GM12874 (cell line): ENCODE measurements at regions not wholly inside any gene's neighbourhood (a gene's known extent, or its start where the extent isn't known, plus 50 kb on each side); places are given as distances from the start of the nearest gene placed in this dataset.

Experiments used
- CTCF ChIP-seq: IDR thresholded peaks from 2 replicates; pipeline ENCODE4 v1.5.1; 2011; ENCODE audit warnings: low read depth, mild to moderate bottlenecking, control low read depth, low read length, moderate library complexity; ENCODE audit not compliant: insufficient read depth

DNA sequence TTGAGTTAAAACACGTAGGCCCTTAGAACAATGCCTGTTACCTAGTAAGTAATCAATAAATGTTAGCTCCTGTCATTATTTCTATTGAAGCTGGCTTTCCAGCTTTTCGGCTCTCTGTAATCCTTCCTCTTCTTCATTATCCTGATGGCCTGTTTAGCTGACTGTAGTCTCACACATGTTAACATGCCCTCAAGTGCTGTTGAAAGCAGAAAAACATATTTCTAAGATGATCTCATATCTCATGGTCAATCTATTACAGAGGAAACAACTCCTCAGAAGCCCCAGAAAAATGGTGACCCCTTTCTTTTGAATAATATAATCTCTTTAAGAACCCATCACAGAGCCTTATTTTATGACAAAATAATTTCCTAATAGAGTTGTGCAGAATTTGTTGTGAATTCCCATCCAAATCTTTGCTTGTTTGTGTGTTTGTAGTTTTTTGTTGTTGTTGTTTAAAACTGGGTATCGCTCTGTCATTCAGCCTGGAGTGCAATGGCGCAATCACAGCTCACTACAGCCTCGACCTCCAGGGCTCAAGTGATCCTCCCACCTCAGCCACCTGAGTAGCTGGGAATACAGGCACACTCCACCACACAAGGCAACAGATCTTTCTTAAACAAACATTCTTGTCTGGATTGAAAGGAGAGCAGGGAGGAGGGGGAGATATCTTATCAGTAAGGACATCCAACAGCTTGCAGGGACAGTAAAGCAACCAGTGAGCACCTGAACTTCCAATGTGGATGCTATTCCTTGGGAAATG, 242.5 kb upstream of the CAND1 start:
- no peak for TF ChIP-seq CTCF

DNA sequence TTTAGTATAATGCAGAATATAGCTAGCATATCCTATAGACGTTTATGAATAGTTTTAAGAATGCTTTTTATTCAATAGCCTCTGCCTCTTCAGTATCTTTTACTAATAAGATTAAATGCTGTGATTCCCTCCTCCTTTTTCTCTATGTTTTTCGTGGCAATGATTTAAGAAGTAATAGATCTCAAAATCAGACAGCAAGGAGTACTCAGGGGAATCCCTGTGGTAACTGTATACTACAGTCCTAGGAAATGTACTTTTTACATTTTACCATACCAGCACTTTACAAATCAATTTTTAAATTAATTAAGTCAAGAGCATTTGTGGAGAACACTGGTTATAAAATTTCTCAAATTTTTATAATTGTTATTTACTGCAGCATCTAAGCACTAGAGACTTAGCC, 240.6 kb upstream of the CAND1 start:
- no peak for TF ChIP-seq CTCF

GRCh38 chr12:67034110-67034879, 234.9 kb upstream of the CAND1 start:
- TF ChIP-seq CTCF: no peak

GRCh38 chr12:67035121-67035520, 234.0 kb upstream of the CAND1 start:
- TF ChIP-seq CTCF: no peak

DNA sequence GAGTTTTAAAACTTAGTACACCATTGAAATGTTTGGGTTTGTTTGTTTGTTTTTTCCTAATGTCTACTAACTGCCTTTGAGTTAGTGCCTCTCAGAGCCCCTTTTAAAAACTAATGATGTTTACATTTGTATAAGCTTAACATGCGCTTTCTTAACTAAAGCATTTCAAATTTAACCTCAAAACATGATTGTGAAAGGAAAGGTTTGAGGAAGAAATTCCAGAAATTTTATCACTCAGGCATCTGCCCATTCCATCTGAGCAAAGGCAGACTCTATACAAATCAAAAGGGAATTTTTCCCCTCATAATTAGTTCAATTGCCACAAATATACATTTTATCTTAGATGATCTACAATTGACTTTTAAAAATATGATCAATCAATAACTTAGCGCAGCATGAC, 230.7 kb upstream of the CAND1 start:
- TF ChIP-seq CTCF: no peak

DNA sequence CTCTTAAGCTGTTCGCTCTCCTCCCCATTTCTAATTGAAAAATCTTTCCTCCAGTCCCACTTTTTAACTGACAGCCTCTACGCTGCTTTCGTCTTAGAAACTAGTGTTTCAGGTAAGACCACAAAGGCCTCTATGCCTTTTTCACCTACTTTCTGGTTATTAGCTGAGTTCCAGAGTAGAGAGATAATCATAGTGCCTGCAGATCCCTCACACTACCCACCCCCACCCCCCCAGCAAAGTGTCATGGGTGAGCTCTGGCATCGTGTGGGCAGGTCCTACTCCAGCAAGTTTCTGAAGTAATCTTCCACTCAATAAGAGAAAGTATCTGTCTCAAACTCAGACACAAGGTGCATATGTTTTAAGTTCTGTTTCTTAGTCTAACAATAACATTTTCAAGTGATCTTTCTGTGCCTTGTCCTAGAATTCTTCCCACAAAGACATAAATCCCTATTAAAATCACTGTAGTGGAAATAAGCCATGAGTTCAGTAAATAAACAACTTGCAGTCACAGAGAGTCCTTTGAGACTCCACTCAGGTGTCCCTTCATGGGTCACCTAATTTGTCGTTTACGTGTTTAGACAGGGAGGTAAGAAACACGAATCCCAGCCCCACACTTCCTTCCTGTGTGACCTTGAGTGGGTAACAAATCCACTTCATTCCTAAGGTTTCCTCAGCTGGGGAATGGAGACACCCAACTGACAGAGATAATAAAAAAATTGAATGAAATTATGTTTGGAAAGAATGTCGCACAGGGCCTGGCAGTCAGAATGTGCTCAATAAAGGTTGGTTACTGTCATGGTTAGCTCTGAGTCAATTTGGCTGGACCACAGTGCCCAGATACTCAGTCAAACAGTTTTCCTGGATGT, 228.9 kb upstream of the CAND1 start:
- no peak for TF ChIP-seq CTCF

- TF ChIP-seq CTCF: no peak
Observed at GRCh38 chr12:67040861-67041137, 228.4 kb upstream of the CAND1 start.
